ENCODE measurements at regions not wholly inside any gene's neighbourhood (a gene's known extent, or its start where the extent isn't known, plus 50 kb on each side); places are given as distances from the start of the nearest gene placed in this dataset.

- H3K9ac ChIP-seq (ENCODE audit: low read length) = no peak overlapping the region
- H3K4me1 ChIP-seq (ENCODE audit: control insufficient read depth, low read depth, low read length) = no peaks in the 10 kb centered on the region
- H3K27me3 ChIP-seq (ENCODE audit: control insufficient read depth, insufficient read depth, low read length) = no peaks in the 10 kb centered on the region
- no peak overlapping the region for H3K4me3 ChIP-seq (ENCODE audit: low read length)
- no peaks in the 10 kb centered on the region for H3K36me3 ChIP-seq (ENCODE audit: control insufficient read depth, low read depth, low read length)
- H3K27ac ChIP-seq (ENCODE audit: low read length) = no peak overlapping the region
- H3K9me3 ChIP-seq (ENCODE audit: control insufficient read depth, low read depth, low read length) = no peaks in the 10 kb centered on the region
Observed at GRCh38 chr5:163623986-163624385, 118.6 kb downstream of the MAT2B start.

- no peaks in the 10 kb centered on the region for H3K36me3 ChIP-seq (ENCODE audit: control insufficient read depth, low read depth, low read length)
- H3K9me3 ChIP-seq (ENCODE audit: control insufficient read depth, low read depth, low read length) = no peaks in the 10 kb centered on the region
- no peak overlapping the region for H3K4me3 ChIP-seq (ENCODE audit: low read length)
- no peaks in the 10 kb centered on the region for H3K4me1 ChIP-seq (ENCODE audit: control insufficient read depth, low read depth, low read length)
- no peak overlapping the region for H3K27ac ChIP-seq (ENCODE audit: low read length)
- H3K27me3 ChIP-seq (ENCODE audit: control insufficient read depth, insufficient read depth, low read length) = no peaks in the 10 kb centered on the region
- H3K9ac ChIP-seq (ENCODE audit: low read length) = no peak overlapping the region
Observed at GRCh38 chr5:163624431-163624830, 119.0 kb downstream of the MAT2B start.

- Histone ChIP-seq H3K4me1 (ENCODE audit: control insufficient read depth, low read depth, low read length) (no peaks in the 10 kb centered on the region), H3K9me3 (ENCODE audit: control insufficient read depth, low read depth, low read length) (no peaks in the 10 kb centered on the region), H3K27ac (ENCODE audit: low read length) (no peak overlapping the region), H3K4me3 (ENCODE audit: low read length) (no peak overlapping the region), H3K9ac (ENCODE audit: low read length) (no peak overlapping the region), H3K36me3 (ENCODE audit: control insufficient read depth, low read depth, low read length) (no peaks in the 10 kb centered on the region), H3K27me3 (ENCODE audit: control insufficient read depth, insufficient read depth, low read length) (no peaks in the 10 kb centered on the region)
Observed at GRCh38 chr5:163626904-163627434, 121.5 kb downstream of the MAT2B start.

DNA sequence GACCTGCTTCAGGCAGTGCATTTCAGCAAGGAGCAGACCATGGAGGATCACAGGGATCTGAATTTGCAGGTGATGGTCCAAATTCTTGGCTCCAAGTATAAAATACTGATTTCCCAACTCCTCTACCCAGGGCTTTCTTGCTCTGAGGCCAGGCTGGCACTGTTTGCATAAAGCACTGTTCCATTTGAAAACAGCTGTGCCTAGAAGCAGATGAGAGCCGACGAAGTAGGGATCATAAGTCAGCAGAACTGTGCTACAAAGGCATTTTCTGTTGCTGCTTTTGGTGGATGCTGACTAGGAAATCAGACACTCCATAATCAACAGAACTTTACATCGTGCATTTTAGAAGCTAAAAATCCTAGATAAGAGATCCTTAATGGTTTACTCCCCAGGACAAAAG is 126.4 kb downstream of the MAT2B start:
- H3K9me3 ChIP-seq (ENCODE audit: control insufficient read depth, low read depth, low read length) = no peaks in the 10 kb centered on the region
- H3K27me3 ChIP-seq (ENCODE audit: control insufficient read depth, insufficient read depth, low read length) = no peaks in the 10 kb centered on the region
- H3K27ac ChIP-seq (ENCODE audit: low read length) = no peak overlapping the region
- no peak overlapping the region for H3K9ac ChIP-seq (ENCODE audit: low read length)
- no peak overlapping the region for H3K4me3 ChIP-seq (ENCODE audit: low read length)
- no peaks in the 10 kb centered on the region for H3K36me3 ChIP-seq (ENCODE audit: control insufficient read depth, low read depth, low read length)
- H3K4me1 ChIP-seq (ENCODE audit: control insufficient read depth, low read depth, low read length) = no peaks in the 10 kb centered on the region

GRCh38 chr5:163633926-163634460 is 128.6 kb downstream of the MAT2B start:
- no peak overlapping the region for H3K27ac ChIP-seq (ENCODE audit: low read length)

DNA sequence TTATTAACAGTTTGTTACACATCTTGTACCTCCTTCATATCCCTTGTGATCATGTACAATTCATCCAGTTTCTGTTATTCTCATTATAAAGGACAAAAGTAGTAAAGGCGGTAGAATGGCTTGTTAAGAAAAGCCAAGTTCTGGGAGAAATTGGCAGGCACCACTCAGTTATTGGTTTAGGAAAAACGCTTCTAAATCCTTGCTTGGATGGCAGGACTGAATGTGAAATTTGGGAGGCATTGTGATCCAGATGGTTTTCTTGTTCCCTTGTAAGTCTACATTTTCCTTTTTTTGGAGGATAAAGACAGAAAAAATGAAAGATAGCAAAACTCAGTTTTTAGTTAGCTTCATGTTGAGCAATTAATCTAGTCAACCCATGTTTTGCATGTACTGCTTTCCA is 130.2 kb downstream of the MAT2B start:
- H3K9ac ChIP-seq (ENCODE audit: low read length) = no peak overlapping the region
- no peak overlapping the region for H3K27ac ChIP-seq (ENCODE audit: low read length)
- no peaks in the 10 kb centered on the region for H3K36me3 ChIP-seq (ENCODE audit: control insufficient read depth, low read depth, low read length)
- no peak overlapping the region for H3K4me3 ChIP-seq (ENCODE audit: low read length)
- no peaks in the 10 kb centered on the region for H3K4me1 ChIP-seq (ENCODE audit: control insufficient read depth, low read depth, low read length)
- no peaks in the 10 kb centered on the region for H3K9me3 ChIP-seq (ENCODE audit: control insufficient read depth, low read depth, low read length)
- H3K27me3 ChIP-seq (ENCODE audit: control insufficient read depth, insufficient read depth, low read length) = no peaks in the 10 kb centered on the region

More at GRCh38 chr5:163633926-163634460, 128.6 kb downstream of the MAT2B start:
- Histone ChIP-seq H3K9ac (ENCODE audit: low read length) (no peak overlapping the region), H3K27me3 (ENCODE audit: control insufficient read depth, insufficient read depth, low read length) (no peaks in the 10 kb centered on the region), H3K4me3 (ENCODE audit: low read length) (no peak overlapping the region), H3K4me1 (ENCODE audit: control insufficient read depth, low read depth, low read length) (no peaks in the 10 kb centered on the region), H3K36me3 (ENCODE audit: control insufficient read depth, low read depth, low read length) (no peaks in the 10 kb centered on the region), H3K9me3 (ENCODE audit: control insufficient read depth, low read depth, low read length) (no peaks in the 10 kb centered on the region)

- Histone ChIP-seq H3K4me1 (ENCODE audit: control insufficient read depth, low read depth, low read length) (no peaks in the 10 kb centered on the region), H3K9me3 (ENCODE audit: control insufficient read depth, low read depth, low read length) (no peaks in the 10 kb centered on the region), H3K27me3 (ENCODE audit: control insufficient read depth, insufficient read depth, low read length) (no peaks in the 10 kb centered on the region), H3K4me3 (ENCODE audit: low read length) (no peak overlapping the region), H3K27ac (ENCODE audit: low read length) (no peak overlapping the region), H3K36me3 (ENCODE audit: control insufficient read depth, low read depth, low read length) (no peaks in the 10 kb centered on the region), H3K9ac (ENCODE audit: low read length) (no peak overlapping the region)
Observed at GRCh38 chr5:163642904-163643303, 137.5 kb downstream of the MAT2B start.

DNA sequence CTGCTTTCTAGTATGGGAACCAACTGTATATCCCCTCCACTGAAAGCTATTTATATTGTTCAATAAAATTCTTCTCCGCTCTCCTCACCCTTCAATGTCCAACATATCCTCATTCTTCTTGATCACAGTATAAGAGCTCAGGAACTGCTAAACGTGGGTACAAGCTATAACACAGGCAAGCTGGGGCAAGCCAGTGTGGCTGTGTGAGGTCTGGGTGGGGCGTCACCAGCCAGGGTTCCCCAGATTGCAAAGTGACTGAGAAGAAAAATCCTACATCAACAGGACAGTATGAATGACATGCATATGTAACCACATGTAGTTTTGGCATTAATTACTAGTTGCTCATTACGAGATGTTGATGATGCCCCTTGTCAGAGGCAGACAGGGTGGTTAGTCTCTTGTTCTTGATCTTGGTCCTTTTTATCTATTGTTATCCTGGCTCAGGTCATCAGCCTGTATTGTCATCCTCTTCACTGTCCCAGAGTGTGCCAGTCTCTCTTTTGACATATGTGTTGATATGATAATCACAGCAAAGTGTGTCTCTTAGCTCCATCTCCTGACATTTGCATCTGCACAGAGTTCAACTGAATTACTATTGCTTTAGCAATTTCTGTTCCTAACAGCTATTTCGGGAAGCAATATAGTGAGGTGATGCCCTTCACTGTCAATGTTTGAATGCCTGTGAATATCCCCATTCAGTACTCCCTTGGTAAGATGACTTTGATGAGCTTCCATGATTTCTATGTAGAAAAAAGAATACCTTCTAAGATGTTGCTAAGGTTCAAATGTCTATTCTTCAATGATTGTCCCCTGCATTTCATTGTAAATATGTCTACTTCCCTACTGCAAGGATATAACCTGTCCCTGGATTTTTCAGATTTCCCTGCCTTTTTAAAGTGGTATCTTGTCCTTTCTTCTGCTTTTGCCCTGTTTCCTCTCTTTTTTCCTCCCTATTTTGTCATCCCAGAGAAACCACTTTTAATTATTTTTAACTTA is 140.3 kb downstream of the MAT2B start:
- Histone ChIP-seq H3K9me3 (ENCODE audit: control insufficient read depth, low read depth, low read length) (no peaks in the 10 kb centered on the region), H3K4me3 (ENCODE audit: low read length) (no peak overlapping the region), H3K27me3 (ENCODE audit: control insufficient read depth, insufficient read depth, low read length) (no peaks in the 10 kb centered on the region), H3K27ac (ENCODE audit: low read length) (no peak overlapping the region), H3K9ac (ENCODE audit: low read length) (no peak overlapping the region), H3K36me3 (ENCODE audit: control insufficient read depth, low read depth, low read length) (no peaks in the 10 kb centered on the region), H3K4me1 (ENCODE audit: control insufficient read depth, low read depth, low read length) (no peaks in the 10 kb centered on the region)

GRCh38 chr5:163649514-163649913 is 144.1 kb downstream of the MAT2B start:
- Histone ChIP-seq H3K4me3 (ENCODE audit: low read length) (no peak overlapping the region), H3K4me1 (ENCODE audit: control insufficient read depth, low read depth, low read length) (no peaks in the 10 kb centered on the region), H3K36me3 (ENCODE audit: control insufficient read depth, low read depth, low read length) (no peaks in the 10 kb centered on the region), H3K9me3 (ENCODE audit: control insufficient read depth, low read depth, low read length) (no peaks in the 10 kb centered on the region), H3K9ac (ENCODE audit: low read length) (no peak overlapping the region), H3K27ac (ENCODE audit: low read length) (no peak overlapping the region), H3K27me3 (ENCODE audit: control insufficient read depth, insufficient read depth, low read length) (no peaks in the 10 kb centered on the region)

GRCh38 chr5:163653526-163653925 is 148.1 kb downstream of the MAT2B start:
- Histone ChIP-seq H3K4me3 (ENCODE audit: low read length) (no peak overlapping the region), H3K36me3 (ENCODE audit: control insufficient read depth, low read depth, low read length) (no peaks in the 10 kb centered on the region), H3K9me3 (ENCODE audit: control insufficient read depth, low read depth, low read length) (no peaks in the 10 kb centered on the region), H3K4me1 (ENCODE audit: control insufficient read depth, low read depth, low read length) (no peaks in the 10 kb centered on the region), H3K27ac (ENCODE audit: low read length) (no peak overlapping the region), H3K27me3 (ENCODE audit: control insufficient read depth, insufficient read depth, low read length) (no peaks in the 10 kb centered on the region), H3K9ac (ENCODE audit: low read length) (no peak overlapping the region)

DNA sequence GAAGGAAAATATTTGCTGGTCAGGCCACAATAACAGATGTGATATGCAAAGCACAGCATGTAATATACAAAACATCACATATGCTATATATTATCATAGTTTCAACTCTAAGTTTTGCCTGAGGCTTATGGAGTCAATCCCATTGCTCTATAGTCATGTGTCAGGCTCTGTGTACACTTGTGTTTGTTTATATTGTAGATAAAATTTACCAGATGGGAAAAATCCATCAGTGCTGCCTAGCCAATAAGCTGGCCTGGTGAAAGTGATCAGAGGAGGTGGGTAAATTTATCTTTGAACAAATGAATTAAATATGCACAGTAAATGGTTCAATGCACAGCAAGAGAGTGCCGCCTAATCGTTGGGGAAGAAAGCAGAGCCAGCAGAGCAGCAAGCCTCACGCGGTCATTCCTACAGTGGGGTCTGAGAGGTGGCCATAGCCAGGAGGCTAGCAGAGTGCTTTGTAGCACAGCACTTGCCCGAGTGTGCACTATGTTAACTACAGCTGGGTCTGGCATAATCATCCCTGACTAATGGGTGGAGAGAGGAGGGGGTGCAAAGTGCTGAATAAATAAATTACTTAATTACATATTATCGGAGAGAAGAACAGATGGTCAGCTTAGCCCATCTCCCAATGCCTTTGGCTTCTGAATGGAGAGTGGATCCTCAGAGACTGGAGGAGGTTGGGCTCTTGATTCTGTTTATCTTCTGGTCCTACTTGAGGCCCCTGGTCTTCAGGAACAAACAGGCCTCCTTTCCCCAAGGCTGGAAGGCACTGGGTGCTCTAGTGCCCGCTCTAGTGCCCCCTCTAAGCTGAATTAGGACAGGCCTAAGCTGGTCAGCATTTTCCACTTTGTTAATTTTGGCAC is 153.5 kb downstream of the MAT2B start:
- Histone ChIP-seq H3K27me3 (ENCODE audit: control insufficient read depth, insufficient read depth, low read length) (no peaks in the 10 kb centered on the region), H3K27ac (ENCODE audit: low read length) (no peak overlapping the region), H3K4me1 (ENCODE audit: control insufficient read depth, low read depth, low read length) (no peaks in the 10 kb centered on the region), H3K9ac (ENCODE audit: low read length) (no peak overlapping the region), H3K36me3 (ENCODE audit: control insufficient read depth, low read depth, low read length) (no peaks in the 10 kb centered on the region), H3K9me3 (ENCODE audit: control insufficient read depth, low read depth, low read length) (no peaks in the 10 kb centered on the region), H3K4me3 (ENCODE audit: low read length) (no peak overlapping the region)
